ENCODE measurements at regions not wholly inside any gene's neighbourhood (a gene's known extent, or its start where the extent isn't known, plus 50 kb on each side); places are given as distances from the start of the nearest gene placed in this dataset.

DNA sequence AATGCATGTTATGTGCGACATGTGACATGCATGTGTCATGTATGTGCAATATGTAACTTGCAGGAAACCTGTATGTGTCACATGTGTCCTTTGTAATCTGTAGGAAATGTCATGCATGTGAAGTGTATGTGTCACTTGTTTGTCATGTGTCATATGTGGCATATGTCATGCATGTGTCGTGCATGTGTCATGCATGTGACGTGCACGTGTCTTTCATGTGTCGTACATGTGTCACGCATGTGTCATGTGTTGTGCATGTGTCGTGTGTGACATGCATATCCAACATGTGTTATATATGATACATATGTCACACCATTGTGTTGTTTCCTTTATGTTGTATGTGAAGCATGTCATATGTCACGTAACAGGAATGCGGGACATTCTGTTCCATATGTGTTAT lies 2153.2 kb upstream of the PIK3C3 start:
- TF ChIP-seq NR2F2 (IDR thresholded peaks at IDR 0.05), result no peak
- TF ChIP-seq, protein P1, sequence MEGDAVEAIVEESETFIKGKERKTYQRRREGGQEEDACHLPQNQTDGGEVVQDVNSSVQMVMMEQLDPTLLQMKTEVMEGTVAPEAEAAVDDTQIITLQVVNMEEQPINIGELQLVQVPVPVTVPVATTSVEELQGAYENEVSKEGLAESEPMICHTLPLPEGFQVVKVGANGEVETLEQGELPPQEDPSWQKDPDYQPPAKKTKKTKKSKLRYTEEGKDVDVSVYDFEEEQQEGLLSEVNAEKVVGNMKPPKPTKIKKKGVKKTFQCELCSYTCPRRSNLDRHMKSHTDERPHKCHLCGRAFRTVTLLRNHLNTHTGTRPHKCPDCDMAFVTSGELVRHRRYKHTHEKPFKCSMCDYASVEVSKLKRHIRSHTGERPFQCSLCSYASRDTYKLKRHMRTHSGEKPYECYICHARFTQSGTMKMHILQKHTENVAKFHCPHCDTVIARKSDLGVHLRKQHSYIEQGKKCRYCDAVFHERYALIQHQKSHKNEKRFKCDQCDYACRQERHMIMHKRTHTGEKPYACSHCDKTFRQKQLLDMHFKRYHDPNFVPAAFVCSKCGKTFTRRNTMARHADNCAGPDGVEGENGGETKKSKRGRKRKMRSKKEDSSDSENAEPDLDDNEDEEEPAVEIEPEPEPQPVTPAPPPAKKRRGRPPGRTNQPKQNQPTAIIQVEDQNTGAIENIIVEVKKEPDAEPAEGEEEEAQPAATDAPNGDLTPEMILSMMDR (IDR thresholded peaks at IDR 0.05; ENCODE audit: low read depth, low read length, missing input control), result no peak
- no peak for TF ChIP-seq HNF4A (conservative IDR thresholded peaks at IDR 0.05)
- no peak for TF ChIP-seq RXRA (IDR thresholded peaks at IDR 0.05)
- TF ChIP-seq RAD21 (IDR thresholded peaks at IDR 0.05), result no peak

All from liver (tissue), 3 donors.